Kidney capillary endothelial cell (primary cell): ENCODE measurements at regions not wholly inside any gene's neighbourhood (a gene's known extent, or its start where the extent isn't known, plus 50 kb on each side); places are given as distances from the start of the nearest gene placed in this dataset.
"Not testable (repeated sequence)": the region's sequence is repeated elsewhere in the genome, so short reads cannot be mapped to it uniquely, and the experiment has no call there.

Experiments
- DNase-seq: peaks from one replicate; pipeline ENCODE4 v3.0.0-alpha.2; 2018; ENCODE audit warnings: low spot score

- no peak for DNase-seq
Measured at GRCh38 chr14:41072776-41073175, 533.9 kb upstream of the LRFN5 start.

GRCh38 chr14:41071351-41071750 lies 535.3 kb upstream of the LRFN5 start:
- no peak for DNase-seq

GRCh38 chr14:41062826-41063225 lies 543.9 kb upstream of the LRFN5 start:
- no peak for DNase-seq

GRCh38 chr14:41055589-41055988 lies 551.1 kb upstream of the LRFN5 start:
- DNase-seq = no peak

- DNase-seq = no peak
Measured at GRCh38 chr14:41051801-41052200, 554.9 kb upstream of the LRFN5 start.

GRCh38 chr14:41047763-41048162 lies 558.9 kb upstream of the LRFN5 start:
- DNase-seq = no peak

GRCh38 chr14:41037388-41037787 lies 569.3 kb upstream of the LRFN5 start:
- DNase-seq = no peak

GRCh38 chr14:41034969-41035368 lies 571.7 kb upstream of the LRFN5 start:
- DNase-seq = no peak

- DNase-seq = no peak
Measured at GRCh38 chr14:41022932-41023331, 583.7 kb upstream of the LRFN5 start.

- no peak for DNase-seq
Measured at GRCh38 chr14:41016213-41016612, 590.5 kb upstream of the LRFN5 start.

- no peak for DNase-seq
Measured at GRCh38 chr14:41000350-41000749, 606.3 kb upstream of the LRFN5 start.

GRCh38 chr14:40989260-40989659 lies 617.4 kb upstream of the LRFN5 start:
- no peak for DNase-seq

GRCh38 chr14:40987481-40987880 lies 619.2 kb upstream of the LRFN5 start:
- no peak for DNase-seq

GRCh38 chr14:40986655-40987054 lies 620.0 kb upstream of the LRFN5 start:
- DNase-seq = no peak

GRCh38 chr14:40985584-40985983 lies 621.1 kb upstream of the LRFN5 start:
- DNase-seq = no peak

- DNase-seq = no peak
Measured at GRCh38 chr14:40983604-40984003, 623.1 kb upstream of the LRFN5 start.

- no peak for DNase-seq
Measured at GRCh38 chr14:40981247-40981646, 625.4 kb upstream of the LRFN5 start.

GRCh38 chr14:40960257-40960656 lies 646.4 kb upstream of the LRFN5 start:
- not testable (repeated sequence) for DNase-seq

- no peak for DNase-seq
Measured at GRCh38 chr14:40955131-40955505, 651.6 kb upstream of the LRFN5 start.

GRCh38 chr14:40954448-40955130 lies 652.1 kb upstream of the LRFN5 start:
- DNase-seq = not testable (repeated sequence)

- no peak for DNase-seq
Measured at GRCh38 chr14:40944521-40944920, 662.2 kb upstream of the LRFN5 start.

- DNase-seq = no peak
Measured at GRCh38 chr14:40936861-40937260, 669.8 kb upstream of the LRFN5 start.

- DNase-seq = no peak
Measured at GRCh38 chr14:40920380-40920779, 686.3 kb upstream of the LRFN5 start.

- DNase-seq = no peak
Measured at GRCh38 chr14:40911141-40911540, 695.5 kb upstream of the LRFN5 start.

GRCh38 chr14:40909906-40910305 lies 696.8 kb upstream of the LRFN5 start:
- no peak for DNase-seq
